CD4-positive, alpha-beta T cell (primary cell): ENCODE measurements at regions not wholly inside any gene's neighbourhood (a gene's known extent, or its start where the extent isn't known, plus 50 kb on each side); places are given as distances from the start of the nearest gene placed in this dataset.

Experiments used
- ATAC-seq: fragments of 200-7000 bp; cut with Tn5 transposase; one replicate; pipeline ENCODE4 v1.10.0; 2022; ENCODE audit warnings: mild to moderate bottlenecking; ENCODE audit not compliant: poor library complexity
- CTCF ChIA-PET: fragments of 350-600 bp; sonication (Branson Sonifier 250); formaldehyde crosslinking; loops from one replicate; lab custom pipeline; 2021; ENCODE audit warnings: antibody characterized with exemption, inconsistent platforms; lab: Charles Lee
- POLR2A ChIA-PET: fragments of 350-600 bp; sonication (Branson Sonifier 250); formaldehyde crosslinking; loops from one replicate; lab custom pipeline; 2021; ENCODE audit warnings: antibody characterized with exemption, inconsistent platforms; lab: Charles Lee
- DNase-seq, 14 experiments: peaks; one replicate each; pipeline ENCODE4 v3.0.0-alpha.2; 2013 to 2020; ENCODE audit warnings: mixed read lengths in 2 of 14
- H3K27ac ChIP-seq, 2 donors: one replicate each; pipeline versions ENCODE4 v1.5.1 to v1.7.0; 2013; ENCODE audit warnings: low read length in 2 of 2, low read depth in 1 of 2, mild to moderate bottlenecking in 1 of 2
- H3K27me3 ChIP-seq, 2 experiments: 1 replicate in 1 of 2; 2 replicates in 1 of 2; pipeline versions ENCODE4 v1.6.1 to v1.7.0; 2013; ENCODE audit warnings: low read length in 2 of 2, control low read depth in 1 of 2, mild to moderate bottlenecking in 1 of 2, moderate library complexity in 1 of 2; ENCODE audit not compliant: insufficient read depth in 2 of 2, control insufficient read depth in 1 of 2
- H3K36me3 ChIP-seq: one replicate; pipeline ENCODE4 v1.6.1; 2013; ENCODE audit warnings: low read length, control low read depth; ENCODE audit not compliant: insufficient read depth
- H3K4me1 ChIP-seq: one replicate; pipeline ENCODE4 v1.6.1; 2013; ENCODE audit warnings: low read length, control low read depth; ENCODE audit not compliant: insufficient read depth
- H3K4me3 ChIP-seq: one replicate; pipeline ENCODE4 v1.5.1; 2013; ENCODE audit warnings: mild to moderate bottlenecking, low read length, moderate library complexity
- H3K9me3 ChIP-seq, 2 experiments: 1 replicate in 1 of 2; 2 replicates in 1 of 2; pipeline versions ENCODE4 v1.6.1 to v1.7.0; 2013; ENCODE audit warnings: low read length in 2 of 2, mild to moderate bottlenecking in 2 of 2, control low read depth in 1 of 2, moderate library complexity in 1 of 2; ENCODE audit not compliant: control insufficient read depth in 1 of 2, insufficient read depth in 1 of 2
- H3K27ac Mint-ChIP-seq: one replicate; pipeline ENCODE4 v1.8.0; 2020; ENCODE audit warnings: mixed read lengths
- H3K27me3 Mint-ChIP-seq: one replicate; pipeline ENCODE4 v1.8.0; 2021; ENCODE audit warnings: mixed read lengths
- H3K36me3 Mint-ChIP-seq: one replicate; pipeline ENCODE4 v1.8.0; 2021; ENCODE audit warnings: low read depth, mixed read lengths
- H3K4me1 Mint-ChIP-seq: one replicate; pipeline ENCODE4 v1.8.0; 2021; ENCODE audit warnings: low read depth, mixed read lengths
- H3K4me3 Mint-ChIP-seq: one replicate; pipeline ENCODE4 v1.8.0; 2020; ENCODE audit warnings: mild to moderate bottlenecking, mixed read lengths
- H3K9me3 Mint-ChIP-seq: one replicate; pipeline ENCODE4 v1.8.0; 2020; ENCODE audit warnings: mixed read lengths
- CTCF ChIP-seq: fragments of 200-600 bp; IDR thresholded peaks from one replicate; pipeline ENCODE4 v1.8.0; 2022; ENCODE audit warnings: antibody characterized with exemption, mild to moderate bottlenecking
- intact Hi-C, 2 experiments: fragments of 100-400 bp; cut with DNase I in 1 of 2; cut with micrococcal nuclease in 1 of 2; formaldehyde crosslinking; loops; one replicate each; pipeline versions ENCODE4 v1.15.1 to v1.9.0; 2023 to 2025; cut with DNase I, micrococcal nuclease

GRCh38 chr5:175252234-175252805 is 191.7 kb downstream of the DRD1 start:
- H3K4me3 ChIP-seq: no peak overlapping the region
- H3K27me3 ChIP-seq: peaks cover 0 to 5% of the 10 kb centered on the region in 2 experiments
- H3K36me3 Mint-ChIP-seq: no peaks in the 10 kb centered on the region
- H3K9me3 ChIP-seq: no peaks in the 10 kb centered on the region
- POLR2A ChIA-PET: no interaction called here
- H3K4me1 Mint-ChIP-seq: no peaks in the 10 kb centered on the region
- intact Hi-C loops: no loop called here
- DNase-seq: no peak
- H3K27me3 Mint-ChIP-seq: peaks cover 9% of the 10 kb centered on the region
- TF ChIP-seq CTCF: no peak
- CTCF ChIA-PET: no interaction called here
- no peaks in the 10 kb centered on the region for H3K9me3 Mint-ChIP-seq
- H3K4me1 ChIP-seq: no peaks in the 10 kb centered on the region
- no peak overlapping the region for H3K4me3 Mint-ChIP-seq
- no peaks in the 10 kb centered on the region for H3K36me3 ChIP-seq
- no peak overlapping the region for H3K27ac ChIP-seq
- no peak for ATAC-seq
- H3K27ac Mint-ChIP-seq: no peak overlapping the region

- peaks cover 5 to 9% of the 10 kb centered on the region in 2 experiments for H3K27me3 ChIP-seq
- no peak for DNase-seq
- ChIA-PET CTCF (no interaction called here), POLR2A (no interaction called here)
- H3K9me3 Mint-ChIP-seq: no peaks in the 10 kb centered on the region
- H3K4me1 ChIP-seq: no peaks in the 10 kb centered on the region
- H3K4me1 Mint-ChIP-seq: no peaks in the 10 kb centered on the region
- no peaks in the 10 kb centered on the region for H3K9me3 ChIP-seq
- no peak for ATAC-seq
- H3K4me3 ChIP-seq: no peak overlapping the region
- H3K27ac Mint-ChIP-seq: no peak overlapping the region
- peaks cover 19% of the 10 kb centered on the region for H3K27me3 Mint-ChIP-seq
- H3K36me3 Mint-ChIP-seq: no peaks in the 10 kb centered on the region
- no peak for TF ChIP-seq CTCF
- H3K4me3 Mint-ChIP-seq: no peak overlapping the region
- intact Hi-C loops: no loop called here
- no peaks in the 10 kb centered on the region for H3K36me3 ChIP-seq
- no peak overlapping the region for H3K27ac ChIP-seq
Measured at GRCh38 chr5:175250426-175250825, 193.6 kb downstream of the DRD1 start.

GRCh38 chr5:175248416-175248905 is 195.5 kb downstream of the DRD1 start:
- Histone ChIP-seq H3K36me3 (no peaks in the 10 kb centered on the region), H3K27me3 (peaks cover 7 to 9% of the 10 kb centered on the region in 2 experiments), H3K4me1 (no peaks in the 10 kb centered on the region), H3K27ac (no peak overlapping the region), H3K4me3 (no peak overlapping the region), H3K9me3 (no peaks in the 10 kb centered on the region)
- no peak for ATAC-seq
- H3K27me3 Mint-ChIP-seq: peaks cover 28% of the 10 kb centered on the region
- intact Hi-C loops: no loop called here
- DNase-seq: no peak
- TF ChIP-seq CTCF: no peak
- ChIA-PET POLR2A (no interaction called here), CTCF (no interaction called here)
- no peaks in the 10 kb centered on the region for H3K9me3 Mint-ChIP-seq
- H3K4me3 Mint-ChIP-seq: no peak overlapping the region
- H3K36me3 Mint-ChIP-seq: no peaks in the 10 kb centered on the region
- no peaks in the 10 kb centered on the region for H3K4me1 Mint-ChIP-seq
- no peak overlapping the region for H3K27ac Mint-ChIP-seq
